Neural cell (in vitro differentiated cells): ENCODE measurements at regions not wholly inside any gene's neighbourhood (a gene's known extent, or its start where the extent isn't known, plus 50 kb on each side); places are given as distances from the start of the nearest gene placed in this dataset.

ENCODE experiments used
- CTCF ChIP-seq: fragments of 450-650 bp; IDR thresholded peaks from 2 replicates; pipeline ENCODE4 v1.5.1; 2014; ENCODE audit warnings: antibody characterized with exemption, mild to moderate bottlenecking, moderate library complexity; ENCODE audit not compliant: poor library complexity, severe bottlenecking
- EZH2 ChIP-seq: fragments of 200-600, 300-800 bp; shearing (Covaris generic), sonication (generic); IDR thresholded peaks from 2 replicates; pipeline ENCODE4 v1.6.1; 2014; ENCODE audit warnings: antibody characterized with exemption, low read length, borderline replicate concordance, mild to moderate bottlenecking; ENCODE audit not compliant: insufficient read depth, poor library complexity, severe bottlenecking
- MXI1 ChIP-seq: fragments of 450-650 bp; conservative IDR thresholded peaks from 2 replicates; pipeline ENCODE4 v1.6.1; 2014; ENCODE audit warnings: antibody characterized with exemption, mild to moderate bottlenecking; ENCODE audit not compliant: poor library complexity, severe bottlenecking
- POLR2AphosphoS5 ChIP-seq: IDR thresholded peaks from 2 replicates; pipeline ENCODE4 v1.6.1; 2012
- REST ChIP-seq: IDR thresholded peaks from 2 replicates; pipeline ENCODE4 v1.6.1; 2012; ENCODE audit warnings: borderline replicate concordance
- TAF1 ChIP-seq: IDR thresholded peaks from 2 replicates; pipeline ENCODE4 v1.6.1; 2012; ENCODE audit warnings: low read depth

GRCh38 chr16:86887416-86887815 lies 309.1 kb downstream of the FOXL1 start:
- TF ChIP-seq CTCF, result no peak
- TF ChIP-seq POLR2AphosphoS5, result no peak
- TF ChIP-seq EZH2, result no peak
- no peak for TF ChIP-seq TAF1
- no peak for TF ChIP-seq MXI1
- TF ChIP-seq REST, result no peak
